GM21723 (cell line): ENCODE measurements at regions not wholly inside any gene's neighbourhood (a gene's known extent, or its start where the extent isn't known, plus 50 kb on each side); places are given as distances from the start of the nearest gene placed in this dataset.
"Not testable (repeated sequence)": the region's sequence is repeated elsewhere in the genome, so short reads cannot be mapped to it uniquely, and the experiment has no call there.

Source experiments
- ATAC-seq: cut with Tn5 transposase; IDR thresholded peaks from one replicate; pipeline ENCODE4 v1.9.1; 2021; ENCODE audit warnings: mild to moderate bottlenecking, moderate library complexity; ENCODE audit not compliant: unreplicated experiment

- no peak for ATAC-seq
Measured at GRCh38 chr4:186954509-186954908, 230.9 kb upstream of the FAT1 start.

- no peak for ATAC-seq
Measured at GRCh38 chr4:186954956-186955355, 231.3 kb upstream of the FAT1 start.

GRCh38 chr4:186957952-186958555 lies 234.4 kb upstream of the FAT1 start:
- ATAC-seq, result no peak

GRCh38 chr4:186958726-186959350 lies 235.2 kb upstream of the FAT1 start:
- ATAC-seq, result no peak

- no peak for ATAC-seq
Measured at GRCh38 chr4:186979961-186980745, 256.5 kb upstream of the FAT1 start.

- ATAC-seq, result no peak
Measured at GRCh38 chr4:186981161-186981560, 257.5 kb upstream of the FAT1 start.

GRCh38 chr4:186982160-186982559 lies 258.5 kb upstream of the FAT1 start:
- no peak for ATAC-seq

- ATAC-seq, result no peak
Measured at GRCh38 chr4:186984105-186984644, 260.5 kb upstream of the FAT1 start.

GRCh38 chr4:186999686-187000085 lies 276.0 kb upstream of the FAT1 start:
- ATAC-seq, result no peak

GRCh38 chr4:187000281-187000680 lies 276.6 kb upstream of the FAT1 start:
- no peak for ATAC-seq

GRCh38 chr4:187002133-187002532 lies 278.5 kb upstream of the FAT1 start:
- ATAC-seq, result not testable (repeated sequence)

- ATAC-seq, result no peak
Measured at GRCh38 chr4:187004628-187005027, 281.0 kb upstream of the FAT1 start.

GRCh38 chr4:187006189-187006618 lies 282.5 kb upstream of the FAT1 start:
- ATAC-seq, result no peak

- no peak for ATAC-seq
Measured at GRCh38 chr4:187010052-187010451, 286.4 kb upstream of the FAT1 start.

- no peak for ATAC-seq
Measured at GRCh38 chr4:187016101-187016500, 292.4 kb upstream of the FAT1 start.

GRCh38 chr4:187017147-187017546 lies 293.5 kb upstream of the FAT1 start:
- ATAC-seq, result no peak

GRCh38 chr4:187019896-187020295 lies 296.2 kb upstream of the FAT1 start:
- ATAC-seq, result no peak

- ATAC-seq, result no peak
Measured at GRCh38 chr4:187020676-187021075, 297.0 kb upstream of the FAT1 start.

GRCh38 chr4:187021436-187022205 lies 298.0 kb upstream of the FAT1 start:
- no peak for ATAC-seq

- no peak for ATAC-seq
Measured at GRCh38 chr4:187027272-187027671, 303.6 kb upstream of the FAT1 start.

- ATAC-seq, result no peak
Measured at GRCh38 chr4:187042251-187042650, 318.6 kb upstream of the FAT1 start.
